ENCODE measurements at regions not wholly inside any gene's neighbourhood (a gene's known extent, or its start where the extent isn't known, plus 50 kb on each side); places are given as distances from the start of the nearest gene placed in this dataset.

DNA sequence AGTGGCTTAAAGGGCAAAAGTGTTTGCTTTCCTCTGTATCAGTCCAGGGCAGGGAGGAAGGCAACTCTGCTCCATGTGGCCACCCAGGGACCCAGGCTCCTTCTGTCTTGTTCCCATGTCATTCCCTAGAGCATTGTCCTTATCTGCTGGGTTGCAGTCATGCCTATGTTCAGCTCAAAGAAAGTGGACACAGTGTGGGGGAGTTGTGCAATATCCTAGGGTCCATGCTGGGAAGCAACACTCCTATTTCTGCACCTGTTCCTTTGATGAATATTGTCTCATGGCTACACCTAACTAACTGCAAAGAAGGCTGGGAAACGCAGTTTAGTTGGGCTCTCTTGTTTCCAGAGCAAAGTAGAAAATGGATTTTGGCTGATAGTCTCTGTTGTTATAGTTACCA is 107.0 kb upstream of the OTUD4 start:
- no CpG with 5 or more reads among the region's 1 CpG for WGBS (ENCODE audit: insufficient coverage)
- H3K27ac ChIP-seq (ENCODE audit: low read depth, low read length) = no peak overlapping the region
- H3K4me1 ChIP-seq (ENCODE audit: control insufficient read depth, insufficient read depth, low read length) = no peaks in the 10 kb centered on the region
- no peak for DNase-seq (ENCODE audit: low read depth in 4 of 6, low spot score in 6 of 6)
- no peaks in the 10 kb centered on the region for H3K27me3 ChIP-seq (ENCODE audit: control insufficient read depth, insufficient read depth, low read length)
- no peak overlapping the region for H3K4me3 ChIP-seq (ENCODE audit: low read depth, low read length)
- H3K9me3 ChIP-seq (ENCODE audit: control insufficient read depth, insufficient read depth, low read length) = no peaks in the 10 kb centered on the region
- H3K36me3 ChIP-seq (ENCODE audit: control insufficient read depth, insufficient read depth, low read length) = no peaks in the 10 kb centered on the region

DNA sequence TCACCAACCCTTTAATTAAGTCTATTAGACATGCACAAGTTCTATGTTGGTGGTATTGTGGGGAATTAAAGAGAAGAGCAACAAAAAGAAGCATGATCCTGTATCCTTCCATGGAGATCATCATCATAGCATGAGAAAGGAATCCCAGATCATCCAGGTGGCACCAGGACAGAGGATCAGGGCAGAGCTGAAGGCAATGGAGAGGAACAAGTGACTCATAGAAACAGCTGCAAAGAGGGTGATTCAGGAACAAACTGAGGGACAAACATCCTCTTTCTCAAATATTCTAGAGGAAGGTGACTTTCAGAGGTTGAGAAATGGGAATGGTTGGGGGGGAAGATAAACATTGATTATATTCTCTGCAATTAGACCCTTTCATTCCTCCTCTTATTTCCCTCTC is 105.5 kb upstream of the OTUD4 start:
- H3K27ac ChIP-seq (ENCODE audit: low read depth, low read length) = no peak overlapping the region
- no peaks in the 10 kb centered on the region for H3K36me3 ChIP-seq (ENCODE audit: control insufficient read depth, insufficient read depth, low read length)
- H3K27me3 ChIP-seq (ENCODE audit: control insufficient read depth, insufficient read depth, low read length) = no peaks in the 10 kb centered on the region

DNA sequence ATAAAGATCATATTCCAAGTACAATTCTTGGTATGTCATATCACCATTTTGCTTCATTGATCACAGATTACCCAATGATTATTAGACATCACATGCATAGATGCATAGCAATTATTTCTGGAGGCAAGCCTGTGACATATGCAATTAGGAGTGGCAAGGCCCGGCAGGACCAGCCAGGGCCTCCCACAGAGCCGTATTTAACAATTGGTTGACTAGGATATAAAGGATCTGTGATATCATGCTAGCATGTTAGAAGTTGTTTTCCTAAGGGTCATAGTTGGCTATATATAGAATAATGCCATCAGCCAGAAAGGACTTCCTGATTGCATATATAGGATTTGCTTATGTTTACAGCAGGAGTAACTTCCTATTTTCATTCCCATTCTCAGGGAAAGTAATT is 103.5 kb upstream of the OTUD4 start:
- Histone ChIP-seq H3K27me3 (ENCODE audit: control insufficient read depth, insufficient read depth, low read length) (no peaks in the 10 kb centered on the region), H3K4me1 (ENCODE audit: control insufficient read depth, insufficient read depth, low read length) (no peaks in the 10 kb centered on the region), H3K27ac (ENCODE audit: low read depth, low read length) (no peak overlapping the region), H3K36me3 (ENCODE audit: control insufficient read depth, insufficient read depth, low read length) (no peaks in the 10 kb centered on the region), H3K4me3 (ENCODE audit: low read depth, low read length) (no peak overlapping the region), H3K9me3 (ENCODE audit: control insufficient read depth, insufficient read depth, low read length) (no peaks in the 10 kb centered on the region)
- no peak for DNase-seq (ENCODE audit: low read depth in 4 of 6, low spot score in 6 of 6)
- WGBS (ENCODE audit: insufficient coverage) = 57% methylated on average over 2 of the region's 2 CpGs

More for the DNA sequence above, 105.5 kb upstream of the OTUD4 start:
- H3K9me3 ChIP-seq (ENCODE audit: control insufficient read depth, insufficient read depth, low read length) = no peaks in the 10 kb centered on the region
- H3K4me1 ChIP-seq (ENCODE audit: control insufficient read depth, insufficient read depth, low read length) = no peaks in the 10 kb centered on the region
- H3K4me3 ChIP-seq (ENCODE audit: low read depth, low read length) = no peak overlapping the region
- DNase-seq (ENCODE audit: low read depth in 4 of 6, low spot score in 6 of 6) = no peak

DNA sequence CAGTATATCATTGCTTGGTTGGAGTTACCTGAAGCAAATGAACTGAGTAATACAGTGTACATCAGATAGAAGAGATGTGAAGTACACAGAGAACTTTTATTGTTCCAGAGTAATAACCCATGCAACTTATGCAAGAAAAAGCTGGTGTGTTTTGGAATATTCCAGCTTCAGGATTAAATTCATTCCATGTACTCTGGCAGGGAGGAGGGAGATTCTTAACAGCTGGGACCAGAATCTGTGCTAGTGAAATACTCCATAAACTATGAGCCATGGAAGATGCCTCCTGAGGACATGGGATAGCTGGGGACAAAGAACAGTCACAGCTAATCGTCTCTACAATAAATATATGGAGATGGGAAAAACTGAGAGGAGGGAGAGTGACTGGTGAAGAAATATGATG is 101.6 kb upstream of the OTUD4 start:
- Histone ChIP-seq H3K4me3 (ENCODE audit: low read depth, low read length) (no peak overlapping the region), H3K9me3 (ENCODE audit: control insufficient read depth, insufficient read depth, low read length) (no peaks in the 10 kb centered on the region), H3K27ac (ENCODE audit: low read depth, low read length) (no peak overlapping the region), H3K27me3 (ENCODE audit: control insufficient read depth, insufficient read depth, low read length) (no peaks in the 10 kb centered on the region), H3K36me3 (ENCODE audit: control insufficient read depth, insufficient read depth, low read length) (no peaks in the 10 kb centered on the region), H3K4me1 (ENCODE audit: control insufficient read depth, insufficient read depth, low read length) (no peaks in the 10 kb centered on the region)
- no CpG with 5 or more reads among the region's 1 CpG for WGBS (ENCODE audit: insufficient coverage)
- no peak for DNase-seq (ENCODE audit: low read depth in 4 of 6, low spot score in 6 of 6)

DNA sequence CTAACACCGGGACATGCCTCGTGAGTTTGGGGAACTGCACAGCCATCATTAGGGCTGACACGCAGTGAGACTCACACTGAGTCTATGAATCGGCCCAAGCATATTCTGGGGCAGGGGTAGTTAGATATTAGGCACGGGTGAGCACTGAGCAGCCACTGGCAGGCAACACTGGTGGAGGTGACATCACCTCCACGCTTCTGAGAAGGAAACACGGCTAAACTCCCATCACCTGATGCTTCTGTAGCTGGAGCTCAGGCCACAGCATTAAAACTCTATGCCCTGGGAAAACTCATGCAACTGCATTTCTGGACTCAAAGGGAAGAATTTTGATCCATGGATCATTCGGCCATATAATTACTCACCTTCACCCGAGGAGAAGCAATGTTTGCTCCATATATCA is 100.8 kb upstream of the OTUD4 start:
- Histone ChIP-seq H3K4me3 (ENCODE audit: low read depth, low read length) (no peak overlapping the region), H3K4me1 (ENCODE audit: control insufficient read depth, insufficient read depth, low read length) (no peaks in the 10 kb centered on the region), H3K27ac (ENCODE audit: low read depth, low read length) (no peak overlapping the region), H3K9me3 (ENCODE audit: control insufficient read depth, insufficient read depth, low read length) (no peaks in the 10 kb centered on the region), H3K36me3 (ENCODE audit: control insufficient read depth, insufficient read depth, low read length) (no peaks in the 10 kb centered on the region), H3K27me3 (ENCODE audit: control insufficient read depth, insufficient read depth, low read length) (no peaks in the 10 kb centered on the region)
- no peak for DNase-seq (ENCODE audit: low read depth in 4 of 6, low spot score in 6 of 6)
- 83% methylated on average over 7 of the region's 9 CpGs for WGBS (ENCODE audit: insufficient coverage)

- Histone ChIP-seq H3K27me3 (ENCODE audit: control insufficient read depth, insufficient read depth, low read length) (no peaks in the 10 kb centered on the region), H3K9me3 (ENCODE audit: control insufficient read depth, insufficient read depth, low read length) (no peaks in the 10 kb centered on the region), H3K36me3 (ENCODE audit: control insufficient read depth, insufficient read depth, low read length) (no peaks in the 10 kb centered on the region), H3K4me3 (ENCODE audit: low read depth, low read length) (no peak overlapping the region), H3K4me1 (ENCODE audit: control insufficient read depth, insufficient read depth, low read length) (no peaks in the 10 kb centered on the region), H3K27ac (ENCODE audit: low read depth, low read length) (no peak overlapping the region)
- DNase-seq (ENCODE audit: low read depth in 4 of 6, low spot score in 6 of 6) = no peak
- WGBS (ENCODE audit: insufficient coverage) = no CpG with 5 or more reads among the region's 3 CpGs
Measured at GRCh38 chr4:145280541-145280940, 100.2 kb upstream of the OTUD4 start.

GRCh38 chr4:145279122-145279960 is 99.0 kb upstream of the OTUD4 start:
- peak in 2 of 6 donors; percentile 17 to 32 for DNase-seq (ENCODE audit: low read depth in 4 of 6, low spot score in 6 of 6)
- H3K4me1 ChIP-seq (ENCODE audit: control insufficient read depth, insufficient read depth, low read length) = no peaks in the 10 kb centered on the region
- no peaks in the 10 kb centered on the region for H3K9me3 ChIP-seq (ENCODE audit: control insufficient read depth, insufficient read depth, low read length)
- H3K27ac ChIP-seq (ENCODE audit: low read depth, low read length) = peak overlapping the region; percentile 36
- no peaks in the 10 kb centered on the region for H3K27me3 ChIP-seq (ENCODE audit: control insufficient read depth, insufficient read depth, low read length)
- WGBS (ENCODE audit: insufficient coverage) = no CpG with 5 or more reads among the region's 8 CpGs
- H3K4me3 ChIP-seq (ENCODE audit: low read depth, low read length) = no peak overlapping the region
- H3K36me3 ChIP-seq (ENCODE audit: control insufficient read depth, insufficient read depth, low read length) = no peaks in the 10 kb centered on the region

DNA sequence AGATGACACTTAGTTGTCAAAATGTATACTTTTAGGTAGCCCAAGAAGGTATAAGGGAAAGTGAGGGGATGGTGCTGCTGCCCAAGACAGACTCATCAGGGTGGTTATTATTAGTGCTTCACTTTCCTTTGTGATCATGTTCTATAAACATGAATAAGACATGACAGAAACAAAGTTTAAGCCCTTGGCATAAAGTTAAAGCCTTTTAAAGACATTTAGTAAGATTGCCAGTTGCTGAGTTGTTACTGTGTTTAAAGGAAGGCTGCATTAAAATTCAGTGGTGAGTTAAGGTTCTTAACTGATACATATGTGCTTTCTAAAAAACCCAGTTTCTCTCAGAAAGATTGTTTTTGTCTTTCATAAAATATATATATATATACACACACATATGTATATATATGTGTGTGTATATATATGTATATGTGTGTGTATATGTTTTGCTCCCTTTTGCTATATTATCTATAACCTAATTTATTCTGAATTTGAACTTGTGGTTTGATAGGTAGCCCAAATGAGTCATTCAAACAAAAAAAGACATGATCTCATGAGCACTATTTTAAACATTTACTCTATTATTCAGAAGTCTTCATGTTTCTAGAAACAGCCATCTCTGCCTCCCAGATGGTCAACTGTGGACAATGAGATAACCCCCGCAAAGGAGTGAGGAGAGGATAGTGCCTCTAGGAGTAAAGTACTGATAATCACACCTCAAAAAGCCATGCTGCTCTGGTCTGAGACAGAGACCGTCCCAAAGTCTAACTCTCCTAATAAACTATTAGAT is 98.1 kb upstream of the OTUD4 start:
- H3K36me3 ChIP-seq (ENCODE audit: control insufficient read depth, insufficient read depth, low read length) = no peaks in the 10 kb centered on the region
- peak overlapping the region; percentile 36 for H3K27ac ChIP-seq (ENCODE audit: low read depth, low read length)
- WGBS (ENCODE audit: insufficient coverage) = no CpG with 5 or more reads among the region's 2 CpGs
- H3K9me3 ChIP-seq (ENCODE audit: control insufficient read depth, insufficient read depth, low read length) = no peaks in the 10 kb centered on the region
- no peaks in the 10 kb centered on the region for H3K4me1 ChIP-seq (ENCODE audit: control insufficient read depth, insufficient read depth, low read length)
- no peaks in the 10 kb centered on the region for H3K27me3 ChIP-seq (ENCODE audit: control insufficient read depth, insufficient read depth, low read length)
- H3K4me3 ChIP-seq (ENCODE audit: low read depth, low read length) = no peak overlapping the region
- DNase-seq (ENCODE audit: low read depth in 4 of 6, low spot score in 6 of 6) = no peak

DNA sequence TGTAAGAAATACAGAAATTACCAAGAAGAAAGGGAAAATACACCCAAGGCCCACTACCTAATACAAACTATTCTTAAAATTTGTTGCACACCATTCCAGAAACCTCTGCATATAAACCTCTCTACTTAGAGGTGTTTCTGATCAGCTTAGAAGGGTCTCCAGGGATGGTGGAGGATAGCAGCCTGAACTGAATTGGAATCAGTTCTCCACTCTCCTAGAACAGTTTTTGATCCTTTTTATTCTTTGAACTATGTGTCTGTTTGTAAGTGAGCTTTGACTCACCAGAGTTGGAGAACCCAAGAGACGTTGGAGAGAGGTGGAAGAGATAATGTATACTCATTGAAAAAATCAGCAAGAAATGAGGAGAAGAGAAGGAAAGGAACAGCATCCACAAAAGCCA is 96.6 kb upstream of the OTUD4 start:
- 80% methylated on average over 1 of the region's 1 CpG for WGBS (ENCODE audit: insufficient coverage)
- H3K27ac ChIP-seq (ENCODE audit: low read depth, low read length) = no peak overlapping the region

DNA sequence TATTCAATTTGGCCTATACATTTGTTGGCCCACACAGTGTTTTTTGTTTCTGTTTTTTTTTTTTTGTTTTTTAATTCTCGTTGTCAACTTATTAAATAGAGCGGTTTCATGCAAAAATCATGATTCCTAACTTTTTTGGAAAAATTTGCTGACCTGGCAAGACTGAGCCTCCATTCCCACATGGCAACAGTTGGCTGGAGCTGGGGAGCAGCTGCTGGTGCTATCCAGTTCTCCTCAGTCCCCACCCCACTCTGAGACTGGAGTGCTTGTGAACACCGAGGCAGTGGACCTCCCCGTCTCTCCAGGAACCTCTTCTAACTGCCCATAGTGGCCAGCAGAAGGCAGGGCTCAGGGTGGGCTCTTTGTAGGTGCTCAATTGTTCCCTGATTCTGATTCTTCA is 95.7 kb upstream of the OTUD4 start:
- DNase-seq (ENCODE audit: low read depth in 4 of 6, low spot score in 6 of 6) = no peak
- no peaks in the 10 kb centered on the region for H3K4me1 ChIP-seq (ENCODE audit: control insufficient read depth, insufficient read depth, low read length)
- WGBS (ENCODE audit: insufficient coverage) = 90% methylated on average over 2 of the region's 4 CpGs
- no peaks in the 10 kb centered on the region for H3K9me3 ChIP-seq (ENCODE audit: control insufficient read depth, insufficient read depth, low read length)
- H3K27me3 ChIP-seq (ENCODE audit: control insufficient read depth, insufficient read depth, low read length) = no peaks in the 10 kb centered on the region
- H3K4me3 ChIP-seq (ENCODE audit: low read depth, low read length) = no peak overlapping the region
- no peak overlapping the region for H3K27ac ChIP-seq (ENCODE audit: low read depth, low read length)
- H3K36me3 ChIP-seq (ENCODE audit: control insufficient read depth, insufficient read depth, low read length) = no peaks in the 10 kb centered on the region

More for the DNA sequence above, 96.6 kb upstream of the OTUD4 start:
- H3K9me3 ChIP-seq (ENCODE audit: control insufficient read depth, insufficient read depth, low read length) = no peaks in the 10 kb centered on the region
- no peak overlapping the region for H3K4me3 ChIP-seq (ENCODE audit: low read depth, low read length)
- H3K4me1 ChIP-seq (ENCODE audit: control insufficient read depth, insufficient read depth, low read length) = no peaks in the 10 kb centered on the region
- peak in 1 of 6 donors; percentile 28 for DNase-seq (ENCODE audit: low read depth in 4 of 6, low spot score in 6 of 6)
- no peaks in the 10 kb centered on the region for H3K27me3 ChIP-seq (ENCODE audit: control insufficient read depth, insufficient read depth, low read length)
- H3K36me3 ChIP-seq (ENCODE audit: control insufficient read depth, insufficient read depth, low read length) = no peaks in the 10 kb centered on the region

Measured in spinal cord (tissue), 9 donors.